Inflammatory macrophage treated with lipopolysaccharide for 4 hours (primary cell): ENCODE measurements at regions not wholly inside any gene's neighbourhood (a gene's known extent, or its start where the extent isn't known, plus 50 kb on each side); places are given as distances from the start of the nearest gene placed in this dataset.

Source experiments
- DNase-seq: peaks from one replicate; pipeline ENCODE4 v3.0.0-alpha.2; 2020

- no peak for DNase-seq
Measured at GRCh38 chr4:141290771-141291170, 70.1 kb downstream of the ZNF330 start.

GRCh38 chr4:141294306-141294705 lies 73.6 kb downstream of the ZNF330 start:
- peak; percentile 94 for DNase-seq

- DNase-seq: no peak
Measured at GRCh38 chr4:141301216-141301615, 80.5 kb downstream of the ZNF330 start.

GRCh38 chr4:141302924-141303323 lies 82.2 kb downstream of the ZNF330 start:
- DNase-seq: no peak

- DNase-seq: no peak
Measured at GRCh38 chr4:141304346-141304745, 83.7 kb downstream of the ZNF330 start.

- no peak for DNase-seq
Measured at GRCh38 chr4:141306331-141306730, 85.6 kb downstream of the ZNF330 start.

- DNase-seq: peak; percentile 57
Measured at GRCh38 chr4:141307241-141307689, 86.6 kb downstream of the ZNF330 start.

GRCh38 chr4:141309874-141310273 lies 89.2 kb downstream of the ZNF330 start:
- no peak for DNase-seq

- DNase-seq: peak; percentile 92
Measured at GRCh38 chr4:141311246-141312204, 90.8 kb downstream of the ZNF330 start.

- DNase-seq: no peak
Measured at GRCh38 chr4:141314627-141315026, 93.9 kb downstream of the ZNF330 start.

GRCh38 chr4:141328560-141329173 lies 108.0 kb downstream of the ZNF330 start:
- peak; percentile 51 for DNase-seq

GRCh38 chr4:141329174-141329569 lies 108.5 kb downstream of the ZNF330 start:
- peak; percentile 98 for DNase-seq

- no peak for DNase-seq
Measured at GRCh38 chr4:141330616-141331015, 109.9 kb downstream of the ZNF330 start.

GRCh38 chr4:141331534-141332358 lies 111.1 kb downstream of the ZNF330 start:
- DNase-seq: no peak

GRCh38 chr4:141332359-141333181 lies 111.9 kb downstream of the ZNF330 start:
- DNase-seq: peak; percentile 49

GRCh38 chr4:141333456-141334230 lies 112.9 kb downstream of the ZNF330 start:
- DNase-seq: peak; percentile 33

GRCh38 chr4:141335166-141335565 lies 114.5 kb downstream of the ZNF330 start:
- no peak for DNase-seq

- no peak for DNase-seq
Measured at GRCh38 chr4:141338238-141338637, 117.5 kb downstream of the ZNF330 start.

- no peak for DNase-seq
Measured at GRCh38 chr4:141339391-141339790, 118.7 kb downstream of the ZNF330 start.

- DNase-seq: no peak
Measured at GRCh38 chr4:141339966-141340365, 119.3 kb downstream of the ZNF330 start.

GRCh38 chr4:141340458-141340857 lies 119.8 kb downstream of the ZNF330 start:
- DNase-seq: no peak
